SU-DHL-6 (cell line): ENCODE measurements at regions not wholly inside any gene's neighbourhood (a gene's known extent, or its start where the extent isn't known, plus 50 kb on each side); places are given as distances from the start of the nearest gene placed in this dataset.

ENCODE experiments used
- H2AFZ ChIP-seq: fragments of 200-600 bp; sonication (generic); 2 replicates; pipeline ENCODE4 v1.6.1; 2014; ENCODE audit warnings: low read depth, mild to moderate bottlenecking, moderate library complexity, mixed read lengths, antibody characterized with exemption, low read length; ENCODE audit not compliant: severe bottlenecking
- H3F3A ChIP-seq: fragments of 200-600 bp; shearing (Covaris generic); 2 replicates; pipeline ENCODE4 v1.6.0; 2016; ENCODE audit warnings: antibody characterized with exemption, mild to moderate bottlenecking; ENCODE audit not compliant: insufficient read depth
- H3K27ac ChIP-seq: fragments of 200-600 bp; sonication (generic); 2 replicates; pipeline ENCODE4 v1.5.1; 2016; ENCODE audit warnings: low read depth, mild to moderate bottlenecking, low read length, moderate library complexity, mixed read lengths
- H3K27me3 ChIP-seq: fragments of 200-600 bp; sonication (generic), shearing (Covaris generic); 2 replicates; pipeline ENCODE4 v1.6.0; 2014; ENCODE audit warnings: mild to moderate bottlenecking, low read length
- H3K36me3 ChIP-seq: fragments of 200-600 bp; sonication (generic); 2 replicates; pipeline ENCODE4 v1.6.1; 2014; ENCODE audit warnings: mild to moderate bottlenecking, low read length, mixed read lengths
- H3K4me2 ChIP-seq: fragments of 300-600, 200-600 bp; shearing (Covaris generic), sonication (generic); 2 replicates; pipeline ENCODE4 v1.6.0; 2014; ENCODE audit warnings: low read length, low read depth, mild to moderate bottlenecking; ENCODE audit not compliant: poor library complexity, severe bottlenecking
- H3K4me3 ChIP-seq: fragments of 200-600 bp; sonication (generic); 2 replicates; pipeline ENCODE4 v1.5.1; 2014; ENCODE audit warnings: antibody characterized with exemption, low read length, mild to moderate bottlenecking, mixed read lengths; ENCODE audit not compliant: insufficient read depth, poor library complexity, severe bottlenecking
- H3K79me2 ChIP-seq: fragments of 200-600 bp; sonication (generic); 2 replicates; pipeline ENCODE4 v1.6.1; 2014; ENCODE audit warnings: mild to moderate bottlenecking, low read length, moderate library complexity; ENCODE audit not compliant: insufficient read depth
- H3K9ac ChIP-seq: fragments of 200-600 bp; sonication (generic); 2 replicates; pipeline ENCODE4 v1.7.0; 2014; ENCODE audit warnings: mild to moderate bottlenecking, low read length
- H3K9me2 ChIP-seq: fragments of 200-600 bp; sonication (generic); replicated peaks from 2 replicates; pipeline ENCODE4 v1.6.1; 2014; ENCODE audit warnings: low read length; ENCODE audit not compliant: insufficient read depth
- H3K9me3 ChIP-seq: fragments of 200-600 bp; sonication (generic); 2 replicates; pipeline ENCODE4 v1.6.1; 2014; ENCODE audit warnings: low read length, mixed read lengths; ENCODE audit not compliant: insufficient read depth
- H4K20me1 ChIP-seq: fragments of 200-600 bp; sonication (generic); 2 replicates; pipeline ENCODE4 v1.6.1; 2014; ENCODE audit warnings: low read depth, mild to moderate bottlenecking, antibody characterized with exemption, low read length, moderate library complexity, mixed read lengths
- EZH2phosphoT487 ChIP-seq: fragments of 200-600 bp; sonication (generic), shearing (Covaris generic); conservative IDR thresholded peaks from 2 replicates; pipeline ENCODE4 v1.6.1; 2018; ENCODE audit warnings: mild to moderate bottlenecking, antibody characterized with exemption, low read length, moderate library complexity, mixed read lengths
- TF ChIP-seq, protein P1 (sequence below): fragments of 200-600 bp; sonication (generic); IDR thresholded peaks from one replicate; pipeline ENCODE4 v1.5.1; 2017; ENCODE audit warnings: antibody characterized with exemption, mild to moderate bottlenecking, low read length, moderate library complexity; ENCODE audit not compliant: insufficient read depth, poor library complexity, severe bottlenecking

DNA sequence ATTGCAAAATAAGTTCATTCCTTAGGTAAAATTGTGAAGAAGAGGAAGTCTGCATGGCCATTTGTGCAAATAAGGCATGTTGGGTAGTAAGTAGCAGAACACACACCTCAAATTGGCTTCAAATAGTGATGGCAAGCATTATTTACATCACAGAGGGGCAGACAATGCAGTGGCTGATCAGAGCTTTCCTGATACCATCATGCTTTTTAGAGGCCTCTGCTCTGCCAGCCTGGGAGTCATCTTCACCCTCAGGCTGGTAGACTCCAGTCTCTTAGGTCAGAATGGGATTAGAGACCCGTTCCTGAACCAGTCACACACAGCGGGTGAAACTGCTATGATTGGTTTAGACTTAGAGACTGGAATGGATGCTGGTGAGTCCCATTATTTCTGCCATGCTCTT is 396.0 kb upstream of the MCTP2 start:
- no peak overlapping the region for H2AFZ ChIP-seq
- H3K4me3 ChIP-seq = no peak overlapping the region
- no peaks in the 10 kb centered on the region for H4K20me1 ChIP-seq
- H3K9me3 ChIP-seq = no peaks in the 10 kb centered on the region
- no peak overlapping the region for H3K27ac ChIP-seq
- H3K36me3 ChIP-seq = no peaks in the 10 kb centered on the region
- no peaks in the 10 kb centered on the region for H3K79me2 ChIP-seq
- H3K9me2 ChIP-seq = no peaks in the 10 kb centered on the region
- no peak overlapping the region for H3K4me2 ChIP-seq
- H3F3A ChIP-seq = no peaks in the 10 kb centered on the region
- no peak for TF ChIP-seq EZH2phosphoT487
- TF ChIP-seq, protein P1, sequence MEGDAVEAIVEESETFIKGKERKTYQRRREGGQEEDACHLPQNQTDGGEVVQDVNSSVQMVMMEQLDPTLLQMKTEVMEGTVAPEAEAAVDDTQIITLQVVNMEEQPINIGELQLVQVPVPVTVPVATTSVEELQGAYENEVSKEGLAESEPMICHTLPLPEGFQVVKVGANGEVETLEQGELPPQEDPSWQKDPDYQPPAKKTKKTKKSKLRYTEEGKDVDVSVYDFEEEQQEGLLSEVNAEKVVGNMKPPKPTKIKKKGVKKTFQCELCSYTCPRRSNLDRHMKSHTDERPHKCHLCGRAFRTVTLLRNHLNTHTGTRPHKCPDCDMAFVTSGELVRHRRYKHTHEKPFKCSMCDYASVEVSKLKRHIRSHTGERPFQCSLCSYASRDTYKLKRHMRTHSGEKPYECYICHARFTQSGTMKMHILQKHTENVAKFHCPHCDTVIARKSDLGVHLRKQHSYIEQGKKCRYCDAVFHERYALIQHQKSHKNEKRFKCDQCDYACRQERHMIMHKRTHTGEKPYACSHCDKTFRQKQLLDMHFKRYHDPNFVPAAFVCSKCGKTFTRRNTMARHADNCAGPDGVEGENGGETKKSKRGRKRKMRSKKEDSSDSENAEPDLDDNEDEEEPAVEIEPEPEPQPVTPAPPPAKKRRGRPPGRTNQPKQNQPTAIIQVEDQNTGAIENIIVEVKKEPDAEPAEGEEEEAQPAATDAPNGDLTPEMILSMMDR = no peak
- no peak overlapping the region for H3K9ac ChIP-seq
- H3K27me3 ChIP-seq = no peaks in the 10 kb centered on the region

DNA sequence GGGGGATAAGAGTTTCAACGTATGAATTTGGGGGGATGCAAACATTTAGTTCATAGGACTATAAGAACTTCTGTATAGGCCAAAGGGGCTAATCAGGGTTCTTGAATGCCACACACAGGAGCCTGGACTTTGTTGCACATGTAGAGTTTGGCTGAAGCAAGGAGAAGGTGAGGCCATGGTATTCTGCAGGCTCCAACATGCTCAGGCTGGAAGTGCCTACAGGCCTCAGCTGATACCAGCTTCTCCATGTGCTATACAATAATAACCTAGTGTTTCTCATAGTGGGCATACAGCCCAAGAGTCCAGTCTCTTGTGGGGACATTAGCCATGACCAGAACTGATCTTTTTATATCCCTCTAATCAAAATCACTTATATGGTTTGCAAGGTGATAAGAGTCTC is 399.7 kb upstream of the MCTP2 start:
- Histone ChIP-seq H2AFZ (no peak overlapping the region), H3F3A (no peaks in the 10 kb centered on the region), H3K4me3 (no peak overlapping the region), H3K9me2 (no peaks in the 10 kb centered on the region), H4K20me1 (no peaks in the 10 kb centered on the region), H3K9ac (no peak overlapping the region), H3K27me3 (no peaks in the 10 kb centered on the region), H3K4me2 (no peak overlapping the region), H3K36me3 (no peaks in the 10 kb centered on the region), H3K27ac (no peak overlapping the region), H3K9me3 (no peaks in the 10 kb centered on the region), H3K79me2 (no peaks in the 10 kb centered on the region)
- no peak for TF ChIP-seq EZH2phosphoT487

DNA sequence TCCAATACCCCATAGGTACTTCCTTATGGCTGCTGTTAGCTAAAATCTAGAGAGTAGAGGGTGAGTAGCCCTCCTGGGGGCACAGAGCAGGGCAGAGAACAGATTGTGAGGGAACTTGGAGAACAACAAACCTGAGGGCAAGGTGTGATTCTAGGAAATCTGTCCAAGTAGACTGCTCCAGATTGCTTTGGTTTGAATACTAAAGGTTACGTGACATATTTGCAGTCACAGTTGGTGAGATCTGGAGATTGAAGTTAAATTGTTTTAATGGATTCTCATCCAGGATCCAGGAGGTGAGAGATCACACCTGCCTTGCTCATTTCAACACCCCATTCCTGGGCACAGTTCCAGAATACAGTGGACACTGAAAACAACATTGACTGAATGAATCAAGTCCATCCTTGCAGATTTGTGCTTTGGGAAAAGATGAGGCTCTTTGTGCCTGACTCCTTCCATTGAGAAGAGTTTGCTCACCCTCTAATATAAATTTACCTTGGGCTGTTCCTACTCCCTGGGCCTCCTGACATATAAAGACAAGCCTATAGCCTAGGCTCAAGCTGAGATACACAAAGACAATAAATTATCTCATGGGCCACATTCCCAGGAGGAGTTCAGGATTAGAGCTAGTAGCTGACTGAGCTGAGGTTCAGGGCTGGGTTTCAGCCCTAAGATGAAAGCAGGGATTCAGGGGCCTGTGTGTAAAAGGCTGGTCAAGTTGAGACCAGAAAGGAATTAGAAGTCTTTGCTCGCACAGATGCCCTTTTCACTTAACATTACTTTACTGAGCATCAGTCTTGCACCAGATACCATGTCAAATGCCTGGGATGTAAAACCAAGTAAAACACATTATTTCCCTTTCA is 400.9 kb upstream of the MCTP2 start:
- no peaks in the 10 kb centered on the region for H3F3A ChIP-seq

More for the DNA sequence above, 400.9 kb upstream of the MCTP2 start:
- no peaks in the 10 kb centered on the region for H4K20me1 ChIP-seq
- no peak overlapping the region for H3K4me3 ChIP-seq
- no peaks in the 10 kb centered on the region for H3K27me3 ChIP-seq
- H3K9ac ChIP-seq = no peak overlapping the region
- H3K4me2 ChIP-seq = no peak overlapping the region
- no peak overlapping the region for H3K27ac ChIP-seq
- H2AFZ ChIP-seq = no peak overlapping the region
- H3K36me3 ChIP-seq = no peaks in the 10 kb centered on the region
- no peaks in the 10 kb centered on the region for H3K9me3 ChIP-seq
- H3K9me2 ChIP-seq = no peaks in the 10 kb centered on the region
- H3K79me2 ChIP-seq = no peaks in the 10 kb centered on the region
- TF ChIP-seq, protein P1 = no peak
- no peak for TF ChIP-seq EZH2phosphoT487
